ENCODE measurements at regions not wholly inside any gene's neighbourhood (a gene's known extent, or its start where the extent isn't known, plus 50 kb on each side); places are given as distances from the start of the nearest gene placed in this dataset.
"Not testable (repeated sequence)": the region's sequence is repeated elsewhere in the genome, so short reads cannot be mapped to it uniquely, and the experiment has no call there.

- TF ChIP-seq POLR2A, POLR2AphosphoS5 (IDR thresholded peaks at IDR 0.05; ENCODE audit: low read depth, low read length): not testable (repeated sequence)
Measured at GRCh38 chr10:27291253-27291895, 50.8 kb upstream of the ACBD5 start.

Data from GM12892 (cell line).